Stimulated activated CD8-positive, alpha-beta memory T cell treated with anti-CD3 and anti-CD28 coated beads, Interleukin-7, amount 100 ng/mL, for 4 hours (primary cell): ENCODE measurements at regions not wholly inside any gene's neighbourhood (a gene's known extent, or its start where the extent isn't known, plus 50 kb on each side); places are given as distances from the start of the nearest gene placed in this dataset.

ENCODE experiments used
- DNase-seq, 2 donors: peaks; one replicate each; pipeline ENCODE4 v3.0.0-alpha.2; 2020; ENCODE audit warnings: low read depth in 2 of 2

- no peak for DNase-seq
These were observed 175.2 kb upstream of the SALL1 start for GRCh38 chr16:51326131-51326856.

- DNase-seq: no peak
These were observed 170.2 kb upstream of the SALL1 start for GRCh38 chr16:51321251-51321650.

GRCh38 chr16:51317575-51317974 is 166.5 kb upstream of the SALL1 start:
- no peak for DNase-seq

GRCh38 chr16:51313198-51313597 is 162.1 kb upstream of the SALL1 start:
- DNase-seq: no peak

GRCh38 chr16:51312363-51313150 is 161.5 kb upstream of the SALL1 start:
- no peak for DNase-seq

- no peak for DNase-seq
These were observed 159.1 kb upstream of the SALL1 start for GRCh38 chr16:51310159-51310558.

- no peak for DNase-seq
These were observed 156.0 kb upstream of the SALL1 start for GRCh38 chr16:51306886-51307595.

- DNase-seq: no peak
These were observed 155.0 kb upstream of the SALL1 start for GRCh38 chr16:51306116-51306515.

GRCh38 chr16:51305337-51305736 is 154.3 kb upstream of the SALL1 start:
- DNase-seq: no peak

- no peak for DNase-seq
These were observed 151.0 kb upstream of the SALL1 start for GRCh38 chr16:51302042-51302441.

- DNase-seq: no peak
These were observed 147.7 kb upstream of the SALL1 start for GRCh38 chr16:51298800-51299199.

GRCh38 chr16:51290442-51291285 is 139.6 kb upstream of the SALL1 start:
- DNase-seq: no peak

- no peak for DNase-seq
These were observed 138.3 kb upstream of the SALL1 start for GRCh38 chr16:51289336-51289735.

- no peak for DNase-seq
These were observed 136.2 kb upstream of the SALL1 start for GRCh38 chr16:51287121-51287755.

GRCh38 chr16:51286272-51286671 is 135.2 kb upstream of the SALL1 start:
- DNase-seq: no peak

GRCh38 chr16:51276336-51276735 is 125.3 kb upstream of the SALL1 start:
- no peak for DNase-seq

- no peak for DNase-seq
These were observed 121.3 kb upstream of the SALL1 start for GRCh38 chr16:51272420-51272819.

- DNase-seq: no peak
These were observed 120.2 kb upstream of the SALL1 start for GRCh38 chr16:51271156-51271701.

- no peak for DNase-seq
These were observed 117.2 kb upstream of the SALL1 start for GRCh38 chr16:51268237-51268636.

- no peak for DNase-seq
These were observed 116.6 kb upstream of the SALL1 start for GRCh38 chr16:51267681-51268080.

- DNase-seq: no peak
These were observed 111.4 kb upstream of the SALL1 start for GRCh38 chr16:51262428-51262827.
